ENCODE measurements at regions not wholly inside any gene's neighbourhood (a gene's known extent, or its start where the extent isn't known, plus 50 kb on each side); places are given as distances from the start of the nearest gene placed in this dataset.

- no peak overlapping the region for H3K27ac ChIP-seq
- no peaks in the 10 kb centered on the region for H3K4me1 ChIP-seq
- H3K27me3 ChIP-seq = no peaks in the 10 kb centered on the region
- H3K4me3 ChIP-seq = no peak overlapping the region
- H3K36me3 ChIP-seq = no peaks in the 10 kb centered on the region
- no peak for DNase-seq (ENCODE audit: low spot score in 2 of 2)
- WGBS, 2 donors = 52 to 61% methylated on average over 8 to 9 of the region's 9 CpGs
- no peak for TF ChIP-seq POLR2A (IDR thresholded peaks at IDR 0.05)
- TF ChIP-seq CTCF (IDR thresholded peaks at IDR 0.05) = no peak
- no peak for TF ChIP-seq EP300 (IDR thresholded peaks at IDR 0.05)
- no peaks in the 10 kb centered on the region for H3K9me3 ChIP-seq
Measured at GRCh38 chr17:33816842-33817617, 438.1 kb upstream of the CCL2 start.

GRCh38 chr17:33819539-33819938 is 435.5 kb upstream of the CCL2 start:
- Histone ChIP-seq H3K4me1 (no peaks in the 10 kb centered on the region), H3K27me3 (no peaks in the 10 kb centered on the region), H3K9me3 (no peaks in the 10 kb centered on the region), H3K4me3 (no peak overlapping the region), H3K27ac (no peak overlapping the region), H3K36me3 (no peaks in the 10 kb centered on the region)
- no peak for DNase-seq (ENCODE audit: low spot score in 2 of 2)
- TF ChIP-seq CTCF (IDR thresholded peaks at IDR 0.05) = no peak
- 69 to 73% methylated on average over 4 of the region's 4 CpGs for WGBS, 2 donors

- Histone ChIP-seq H3K9me3 (no peaks in the 10 kb centered on the region), H3K4me3 (no peak overlapping the region), H3K27ac (no peak overlapping the region), H3K4me1 (no peaks in the 10 kb centered on the region), H3K36me3 (no peaks in the 10 kb centered on the region), H3K27me3 (no peaks in the 10 kb centered on the region)
- TF ChIP-seq CTCF (IDR thresholded peaks at IDR 0.05) = no peak
- TF ChIP-seq POLR2A (IDR thresholded peaks at IDR 0.05) = no peak
- no peak for TF ChIP-seq EP300 (IDR thresholded peaks at IDR 0.05)
- DNase-seq (ENCODE audit: low spot score in 2 of 2) = no peak
- WGBS, 2 donors = 37 to 52% methylated on average over 2 of the region's 2 CpGs
Measured at GRCh38 chr17:33832262-33832661, 422.8 kb upstream of the CCL2 start.

GRCh38 chr17:33837281-33837680 is 417.8 kb upstream of the CCL2 start:
- H3K4me1 ChIP-seq = no peaks in the 10 kb centered on the region
- TF ChIP-seq CTCF (IDR thresholded peaks at IDR 0.05) (no peak), EP300 (IDR thresholded peaks at IDR 0.05) (no peak), POLR2A (IDR thresholded peaks at IDR 0.05) (no peak)
- H3K9me3 ChIP-seq = no peaks in the 10 kb centered on the region
- no peak for DNase-seq (ENCODE audit: low spot score in 2 of 2)
- H3K36me3 ChIP-seq = no peaks in the 10 kb centered on the region
- H3K4me3 ChIP-seq = no peak overlapping the region
- H3K27me3 ChIP-seq = no peaks in the 10 kb centered on the region
- no peak overlapping the region for H3K27ac ChIP-seq

- no peaks in the 10 kb centered on the region for H3K9me3 ChIP-seq
- no peaks in the 10 kb centered on the region for H3K36me3 ChIP-seq
- H3K27me3 ChIP-seq = no peaks in the 10 kb centered on the region
- no peak overlapping the region for H3K27ac ChIP-seq
- H3K4me3 ChIP-seq = no peak overlapping the region
- TF ChIP-seq POLR2A (IDR thresholded peaks at IDR 0.05) (no peak), EP300 (IDR thresholded peaks at IDR 0.05) (no peak)
- H3K4me1 ChIP-seq = no peaks in the 10 kb centered on the region
- DNase-seq (ENCODE audit: low spot score in 2 of 2) = no peak
- WGBS, 2 donors = 71 to 72% methylated on average over 2 of the region's 2 CpGs
Measured at GRCh38 chr17:33838281-33838680, 416.8 kb upstream of the CCL2 start.

GRCh38 chr17:33847900-33848299 is 407.2 kb upstream of the CCL2 start:
- Histone ChIP-seq H3K27me3 (no peaks in the 10 kb centered on the region), H3K9me3 (no peaks in the 10 kb centered on the region), H3K4me1 (no peaks in the 10 kb centered on the region), H3K4me3 (no peak overlapping the region), H3K27ac (no peak overlapping the region), H3K36me3 (no peaks in the 10 kb centered on the region)
- TF ChIP-seq POLR2A (IDR thresholded peaks at IDR 0.05) (no peak), EP300 (IDR thresholded peaks at IDR 0.05) (no peak), CTCF (IDR thresholded peaks at IDR 0.05) (no peak)
- 31 to 66% methylated on average over 4 of the region's 4 CpGs for WGBS, 2 donors
- no peak for DNase-seq (ENCODE audit: low spot score in 2 of 2)
